ENCODE measurements at regions not wholly inside any gene's neighbourhood (a gene's known extent, or its start where the extent isn't known, plus 50 kb on each side); places are given as distances from the start of the nearest gene placed in this dataset.

- Histone ChIP-seq H3K4me1 (ENCODE audit: control insufficient read depth, insufficient read depth, low read length) (no peaks in the 10 kb centered on the region), H2AFZ (ENCODE audit: control insufficient read depth, low read depth, low read length) (no peak overlapping the region), H3K9me3 (replicated peaks; ENCODE audit: control insufficient read depth, insufficient read depth, low read length) (no peaks in the 10 kb centered on the region; the same call in 2 of the 3 replicates), H3K36me3 (ENCODE audit: control insufficient read depth in 2 of 2, insufficient read depth in 2 of 2, low read length in 1 of 2) (no peaks in the 10 kb centered on the region), H4K20me1 (ENCODE audit: control insufficient read depth, insufficient read depth) (no peaks in the 10 kb centered on the region), H3K4me3 (no peak overlapping the region), H3K9ac (ENCODE audit: control insufficient read depth, insufficient read depth, low read length) (no peak overlapping the region), H3K27ac (ENCODE audit: control insufficient read depth, insufficient read depth) (no peak overlapping the region), H3K4me2 (ENCODE audit: control insufficient read depth, insufficient read depth) (no peak overlapping the region), H3K79me2 (ENCODE audit: control insufficient read depth, insufficient read depth, low read length) (no peaks in the 10 kb centered on the region), H3K27me3 (replicated peaks in 1 of 2; ENCODE audit: control insufficient read depth in 2 of 2, insufficient read depth in 2 of 2, low read length in 1 of 2) (peaks cover 0 to 3% of the 10 kb centered on the region in 2 experiments; a peak in 2 of 4 replicates)
- TF ChIP-seq SMAD1 (IDR thresholded peaks at IDR 0.05; ENCODE audit: low read depth, partially characterized antibody) (no peak), TCF3 (IDR thresholded peaks at IDR 0.05; ENCODE audit: borderline replicate concordance, insufficient read depth, low read depth, low read length) (no peak), POLR2AphosphoS2 (IDR thresholded peaks at IDR 0.05; ENCODE audit: low read depth, low read length) (no peak), NR2F1 (conservative IDR thresholded peaks at IDR 0.05) (no peak), IRF3 (IDR thresholded peaks at IDR 0.05) (no peak), EED (IDR thresholded peaks at IDR 0.05; ENCODE audit: low read depth) (no peak), HDAC6 (IDR thresholded peaks at IDR 0.05; ENCODE audit: unreplicated experiment) (no peak), EZH2 (IDR thresholded peaks at IDR 0.05; ENCODE audit: borderline replicate concordance, control insufficient read depth, low read depth, low read length) (no peak), ESRRA (IDR thresholded peaks at IDR 0.05; ENCODE audit: low read length) (no peak), EP300 (IDR thresholded peaks at IDR 0.05; ENCODE audit: borderline replicate concordance in 1 of 2, control insufficient read depth in 1 of 2, low read depth in 2 of 2, low read length in 2 of 2) (no peak), MEF2A (IDR thresholded peaks at IDR 0.05; ENCODE audit: insufficient read depth, low read depth, low read length) (no peak), ATF3 (IDR thresholded peaks at IDR 0.05; ENCODE audit: borderline replicate concordance, extremely low read depth, low read depth, low read length) (no peak), STAT3 (IDR thresholded peaks at IDR 0.05; ENCODE audit: low read depth, low read length) (no peak), ZBTB11 (CRISPR knock-in tag; IDR thresholded peaks at IDR 0.05) (no peak), TAF1 (IDR thresholded peaks at IDR 0.05; ENCODE audit: borderline replicate concordance, low read depth, low read length) (no peak), SMAD5 (IDR thresholded peaks at IDR 0.05; ENCODE audit: low read depth) (no peak)
- ChIA-PET CTCF (no interaction called here), SMC1A (ENCODE audit: uncharacterized antibody, unreplicated experiment) (no interaction called here), RAD21 (ENCODE audit: unreplicated experiment) (no interaction called here), POLR2A (no interaction called here)
- intact Hi-C loops (cut with micrococcal nuclease; ENCODE audit: unreplicated experiment) (no loop called here), in situ Hi-C loops (cut with MboI) (no loop called here)
- DNase-seq (ENCODE audit: low read depth, low spot score) (no peak), FAIRE-seq (no peak), ATAC-seq (no peak)
- BruUV-seq (replicated peaks), result no TSS peak
- 0% methylated on average over 2 of the region's 2 CpGs for WGBS (ENCODE audit: insufficient coverage, insufficient replicate concordance, low lambda C conversion rate, missing lambda C conversion rate)
Observed at GRCh38 chr18:22683786-22684185, 249.3 kb upstream of the RBBP8 start.

Measured in GM12878 (cell line).